K562 (cell line): ENCODE measurements at regions not wholly inside any gene's neighbourhood (a gene's known extent, or its start where the extent isn't known, plus 50 kb on each side); places are given as distances from the start of the nearest gene placed in this dataset.

Experiments used
- ATAC-seq: fragments of 200-7000 bp; cut with Tn5 transposase; 3 replicates; pipeline ENCODE4 v1.9.1; 2020; ENCODE audit warnings: moderate library complexity
- BruUV-seq: library from RNA; stranded (reverse); fragments of 400-500 nt; replicated peaks from 2 replicates; lab custom pipeline; 2021; lab: Mats Ljungman, UMichigan
- CTCF ChIA-PET: fragments of 300-600 bp; formaldehyde crosslinking; extraction: SDS; loops from one replicate; lab custom pipeline; 2021; ENCODE audit warnings: low intra/inter-chr PET ratio; lab: Yijun Ruan, JAX
- POLR2A ChIA-PET: fragments of 300-600, 350-650 bp; sonication (Branson Sonifier 250); formaldehyde crosslinking; extraction: SDS; loops from one replicate; lab custom pipeline; 2021; ENCODE audit warnings: antibody characterized with exemption, inconsistent platforms; lab: Yijun Ruan, JAX
- DNase-seq, 4 experiments: peaks; one replicate each; pipeline versions ENCODE4 v3.0.0 to v3.0.0-alpha.2; 2011 to 2018; ENCODE audit warnings: low spot score in 3 of 4, mixed read lengths in 3 of 4; ENCODE audit errors: extremely low read depth in 1 of 4
- FAIRE-seq: peaks from 2 replicates; lab custom pipeline; 2011; peaks lifted over from hg19 to GRCh38; lab: Jason Lieb, UNC
- H2AFZ ChIP-seq: 2 replicates; pipeline ENCODE4 v1.6.0; 2011; ENCODE audit warnings: low read depth, low read length, control low read depth, inconsistent platforms
- H3K27ac ChIP-seq: fragments of 200-600 bp; 3 replicates; pipeline ENCODE4 v1.8.0; 2011; ENCODE audit warnings: low read depth, mild to moderate bottlenecking, control low read depth, inconsistent platforms, low read length, moderate library complexity, mixed read lengths; ENCODE audit errors: extremely low read depth
- H3K27me3 ChIP-seq, 2 experiments: fragments of 300-600 bp in 1 of 2; 2 replicates in 1 of 2; 3 replicates in 1 of 2; pipeline versions ENCODE4 v1.6.0 to v1.8.0; 2011; ENCODE audit warnings: inconsistent platforms in 2 of 2, low read length in 2 of 2, mild to moderate bottlenecking in 1 of 2, mixed read lengths in 1 of 2, moderate library complexity in 1 of 2; ENCODE audit not compliant: control insufficient read depth in 2 of 2, insufficient read depth in 2 of 2
- H3K36me3 ChIP-seq: fragments of 300-600 bp; 3 replicates; pipeline ENCODE4 v1.8.0; 2011; ENCODE audit warnings: mild to moderate bottlenecking, low read length, inconsistent platforms; ENCODE audit not compliant: control insufficient read depth, insufficient read depth
- H3K4me1 ChIP-seq, 2 experiments: fragments of 200-600 bp in 1 of 2; replicated peaks in 1 of 2; 2 replicates in 1 of 2; 3 replicates in 1 of 2; pipeline versions ENCODE4 v1.5.1 to v1.8.0; 2011; ENCODE audit warnings: inconsistent platforms in 2 of 2, low read length in 2 of 2, mild to moderate bottlenecking in 1 of 2, mixed read lengths in 1 of 2, moderate library complexity in 1 of 2; ENCODE audit not compliant: control insufficient read depth in 2 of 2, insufficient read depth in 2 of 2
- H3K4me2 ChIP-seq: 2 replicates; pipeline ENCODE4 v1.6.1; 2011; ENCODE audit warnings: low read length, control low read depth, inconsistent platforms, mixed read lengths; ENCODE audit not compliant: insufficient read depth
- H3K4me3 ChIP-seq: fragments of 200-600 bp; sonication (generic), shearing (Covaris generic); 2 replicates; pipeline ENCODE4 v1.5.1; 2016; ENCODE audit warnings: control low read depth, inconsistent platforms
- H3K79me2 ChIP-seq: fragments of 200-600 bp; 3 replicates; pipeline ENCODE4 v1.8.0; 2011; ENCODE audit warnings: low read length, inconsistent platforms; ENCODE audit not compliant: control insufficient read depth, insufficient read depth
- H3K9ac ChIP-seq, 2 experiments: 2 replicates each; pipeline versions ENCODE4 v1.6.0 to v1.6.1; 2011; ENCODE audit warnings: low read depth in 2 of 2, low read length in 2 of 2, control low read depth in 1 of 2, inconsistent platforms in 1 of 2, mild to moderate bottlenecking in 1 of 2, mixed read lengths in 1 of 2; ENCODE audit not compliant: insufficient read depth in 1 of 2
- H3K9me1 ChIP-seq: one replicate; pipeline ENCODE4 v1.6.0; 2011; ENCODE audit warnings: inconsistent platforms, mild to moderate bottlenecking, low read length, moderate library complexity; ENCODE audit not compliant: control insufficient read depth, insufficient read depth
- H3K9me3 ChIP-seq: replicated peaks from 2 replicates; pipeline ENCODE4 v1.5.1; 2011; ENCODE audit warnings: low read depth, low read length, inconsistent platforms; ENCODE audit not compliant: control insufficient read depth, insufficient read depth
- H4K20me1 ChIP-seq: replicated peaks from 2 replicates; pipeline ENCODE4 v1.6.1; 2011; ENCODE audit warnings: low read length, inconsistent platforms, mixed read lengths; ENCODE audit not compliant: control insufficient read depth, insufficient read depth
- CHCHD3 ChIP-seq: fragments of 250-450 bp; sonication (Bioruptor Pico); IDR thresholded peaks from 2 replicates; pipeline ENCODE4 v2.1.2; 2022; ENCODE audit warnings: mild to moderate bottlenecking
- JUNB ChIP-seq: fragments of 450-650 bp; formaldehyde crosslinking; conservative IDR thresholded peaks from 2 replicates; pipeline ENCODE4 v1.4.0; 2020; ENCODE audit warnings: mild to moderate bottlenecking
- MEIS2 ChIP-seq: fragments of 450-650 bp; IDR thresholded peaks from 2 replicates; pipeline ENCODE4 v1.6.1; 2014; ENCODE audit warnings: mild to moderate bottlenecking; ENCODE audit not compliant: partially characterized antibody
- PATZ1 ChIP-seq: fragments of 250-450 bp; sonication (Bioruptor Pico); IDR thresholded peaks from 2 replicates; pipeline ENCODE4 v1.5.0; 2020; ENCODE audit warnings: mild to moderate bottlenecking, borderline replicate concordance
- PBX2 ChIP-seq, 2 experiments: IDR thresholded peaks in 1 of 2; conservative IDR thresholded peaks in 1 of 2; 2 replicates each; pipeline ENCODE4 v1.6.1; 2016; ENCODE audit warnings: low read depth in 2 of 2, mild to moderate bottlenecking in 1 of 2, missing compliant biosample characterization in 1 of 2, missing genetic modification characterization in 1 of 2, moderate library complexity in 1 of 2
- POLR3A ChIP-seq: IDR thresholded peaks from 2 replicates; pipeline ENCODE4 v1.6.1; 2011; ENCODE audit warnings: borderline replicate concordance, mild to moderate bottlenecking, moderate library complexity; ENCODE audit not compliant: insufficient read length, insufficient read depth; ENCODE audit errors: extremely low read depth
- RREB1 ChIP-seq: fragments of 250-450 bp; sonication (Bioruptor Pico); IDR thresholded peaks from 2 replicates; pipeline ENCODE4 v1.4.0; 2020
- SMARCB1 ChIP-seq: IDR thresholded peaks from 2 replicates; pipeline ENCODE4 v1.6.1; 2011; ENCODE audit warnings: improper control_type of control experiment, low read depth; ENCODE audit not compliant: insufficient read length
- SPI1 ChIP-seq: IDR thresholded peaks from 2 replicates; pipeline ENCODE4 v1.6.1; 2011; ENCODE audit warnings: low read depth, low read length, control low read depth, borderline replicate concordance
- ZNF584 ChIP-seq: fragments of 200-800 bp; sonication (Bioruptor generic); IDR thresholded peaks from 2 replicates; pipeline ENCODE4 v1.6.1; 2016; ENCODE audit warnings: low read depth, mild to moderate bottlenecking, missing genetic modification characterization, missing compliant biosample characterization
- WGBS: fragments of 100-300 bp; shearing (Covaris generic); methylation state at CpG from one replicate; pipeline ENCODE4 v1.1.6; 2016; ENCODE audit warnings: low coverage, mixed read lengths; ENCODE audit not compliant: insufficient coverage; ENCODE audit errors: missing lambda C conversion rate; 5-methylcytosine and 5-hydroxymethylcytosine counted together
- in situ Hi-C: fragments of 300-500 bp; cut with MboI; formaldehyde crosslinking; loops from 4 replicates; pipeline ENCODE4 v1.15.0; 2018; ENCODE audit warnings: inconsistent platforms, mixed read lengths
- intact Hi-C: fragments of 100-400 bp; cut with micrococcal nuclease; formaldehyde crosslinking; loops from 2 replicates; pipeline ENCODE4 v1.14.2; 2022

GRCh38 chr11:42237701-42238235 lies 778.3 kb upstream of the LRRC4C start:
- ChIA-PET CTCF (no interaction called here), POLR2A (no interaction called here)
- intact Hi-C loops, result no loop called here
- BruUV-seq, result no TSS peak
- WGBS, result 0% methylated on average over 4 of the region's 4 CpGs
- Histone ChIP-seq H4K20me1 (no peaks in the 10 kb centered on the region), H3K79me2 (no peaks in the 10 kb centered on the region), H2AFZ (no peak overlapping the region), H3K9me3 (no peaks in the 10 kb centered on the region), H3K4me1 (no peaks in the 10 kb centered on the region), H3K9ac (no peak overlapping the region), H3K36me3 (no peaks in the 10 kb centered on the region), H3K9me1 (no peaks in the 10 kb centered on the region), H3K4me2 (no peak overlapping the region), H3K27ac (no peak overlapping the region), H3K27me3 (no peaks in the 10 kb centered on the region), H3K4me3 (no peak overlapping the region)
- DNase-seq (no peak), FAIRE-seq (no peak), ATAC-seq (no peak)
- TF ChIP-seq RREB1 (CRISPR knock-in tag) (no peak), SMARCB1 (no peak), POLR3A (no peak), MEIS2 (no peak), JUNB (no peak), SPI1 (no peak), PATZ1 (no peak), CHCHD3 (CRISPR knock-in tag) (no peak), ZNF584 (CRISPR knock-in tag) (no peak), PBX2 (CRISPR knock-in tag; IDR thresholded peaks at IDR 0.05; ENCODE audit: low read depth) (no peak), PBX2 (tag; conservative IDR thresholded peaks at IDR 0.05; ENCODE audit: low read depth) (no peak)
- in situ Hi-C loops, result no loop called here
